Left renal cortex interstitium (tissue), 4 donors: ENCODE measurements at regions not wholly inside any gene's neighbourhood (a gene's known extent, or its start where the extent isn't known, plus 50 kb on each side); places are given as distances from the start of the nearest gene placed in this dataset.

Experiments used
- DNase-seq, 4 donors: peaks; one replicate each; pipeline ENCODE4 v3.0.0-alpha.2; 2013; ENCODE audit warnings: low read depth in 4 of 4, low spot score in 2 of 4, missing footprints in 1 of 4

DNA sequence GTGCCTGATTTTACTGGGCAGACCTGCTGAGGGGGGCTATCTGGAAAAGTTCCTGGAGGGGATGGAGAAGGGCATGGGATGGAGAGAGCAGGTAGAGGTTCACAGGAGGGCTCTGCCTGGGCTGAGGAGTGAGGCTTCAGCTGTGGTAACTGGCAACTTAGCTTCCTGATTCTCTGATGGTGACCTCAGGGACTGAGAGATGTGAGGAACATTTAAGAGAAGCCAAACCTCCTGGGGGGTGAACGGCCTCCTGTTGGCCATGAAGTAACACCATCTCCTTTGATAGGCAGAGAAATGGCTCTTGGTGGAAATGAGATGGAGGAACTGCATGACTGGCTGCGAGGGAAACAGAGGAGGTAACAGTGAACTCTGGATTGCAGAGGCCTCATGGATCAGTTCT is 97.3 kb upstream of the ROPN1 start:
- DNase-seq, result no peak

DNA sequence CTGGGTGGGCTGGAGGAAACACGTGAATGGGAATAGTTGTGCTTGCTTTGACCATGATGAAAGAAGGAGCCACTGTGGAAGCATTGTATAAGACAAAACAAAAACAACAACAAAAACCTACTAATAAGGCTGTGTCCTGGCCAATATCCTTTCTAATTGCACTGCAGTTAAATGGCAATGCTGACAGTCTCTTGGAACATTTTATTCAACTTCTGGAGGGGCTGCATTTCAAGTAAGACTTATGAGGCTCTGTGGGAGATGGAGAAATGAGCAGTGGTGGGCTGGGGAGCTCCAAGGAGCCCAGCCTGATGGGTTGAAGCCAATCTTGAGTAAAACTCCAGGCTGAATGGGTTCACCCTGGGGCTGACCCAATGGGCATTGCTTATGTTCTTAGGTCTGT is 99.8 kb upstream of the ROPN1 start:
- DNase-seq, result no peak

DNA sequence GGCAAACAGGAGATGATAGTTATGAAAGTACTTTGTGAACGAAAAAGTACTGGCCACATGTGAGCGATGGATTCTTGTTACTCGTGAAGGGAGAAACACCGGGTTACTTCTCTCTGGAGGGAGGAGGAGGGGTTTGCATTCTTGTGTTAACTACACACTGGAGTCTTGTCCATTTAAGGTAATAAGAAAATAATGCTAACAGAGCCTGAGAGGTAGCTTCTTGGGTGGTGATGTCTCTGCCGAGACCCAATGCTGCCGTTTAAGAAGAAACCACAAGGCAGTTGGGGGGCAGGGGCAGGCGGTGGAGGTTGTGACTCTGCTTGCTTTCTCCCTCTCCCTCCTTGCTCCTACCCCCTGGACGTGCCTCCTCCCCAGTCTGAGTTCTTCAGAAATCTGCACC is 100.9 kb upstream of the ROPN1 start:
- no peak for DNase-seq

DNA sequence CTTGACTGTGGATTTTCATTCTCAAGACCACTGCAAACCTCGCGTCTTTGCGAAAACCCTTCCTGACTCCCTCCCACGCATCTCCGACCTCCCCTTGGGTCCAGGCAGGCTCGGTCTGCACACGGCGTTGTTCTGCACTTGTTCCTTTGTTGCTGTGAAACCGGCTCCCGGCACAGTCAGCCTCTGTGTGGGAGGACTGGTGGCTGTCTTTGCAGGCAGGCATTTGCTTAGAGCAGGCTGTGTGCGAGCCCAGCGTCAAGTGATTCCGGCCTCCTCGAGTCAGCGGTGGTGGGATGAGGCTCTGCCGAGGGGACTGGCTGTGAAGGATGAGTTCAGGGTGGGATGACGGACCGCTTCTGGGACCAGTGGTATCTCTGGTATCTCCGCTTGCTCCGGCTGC is 102.6 kb upstream of the ROPN1 start:
- peak in 1 of 4 donors; percentile 16 for DNase-seq

DNA sequence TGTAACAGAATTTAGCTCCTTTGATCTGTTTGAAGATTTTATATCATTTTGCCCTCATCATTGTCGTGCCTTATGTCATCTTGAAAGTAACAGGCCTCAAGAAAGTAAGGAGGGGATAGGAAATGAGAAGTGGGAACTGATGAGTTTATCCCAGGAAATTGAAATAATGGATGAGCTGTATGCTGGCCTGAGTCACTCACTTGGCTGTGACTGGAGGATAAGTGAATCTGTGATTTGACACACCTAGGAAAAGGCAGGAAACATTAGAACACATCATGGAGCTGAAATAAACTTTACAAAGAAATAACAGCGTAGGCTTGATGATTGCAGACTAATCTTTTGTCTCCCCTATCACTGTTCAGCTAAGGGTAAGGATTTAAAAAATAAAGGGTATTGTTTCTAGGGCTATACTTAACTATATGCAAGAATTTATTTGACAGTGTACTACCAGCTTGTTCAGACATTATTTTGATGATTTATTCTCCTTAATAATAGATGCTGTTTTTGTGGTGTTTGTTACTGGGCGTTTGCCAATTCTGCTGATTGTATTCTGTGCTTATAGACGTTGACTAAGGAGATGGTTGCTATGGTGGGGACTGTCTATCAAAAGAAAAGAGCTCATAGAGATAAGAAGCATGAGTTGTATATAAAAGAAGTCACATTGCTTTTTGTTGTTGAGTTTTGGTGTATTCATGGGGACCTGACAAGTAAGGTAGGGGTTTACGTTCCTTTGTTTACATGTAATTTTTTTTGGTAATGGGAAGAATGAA is 105.6 kb upstream of the ROPN1 start:
- no peak for DNase-seq

DNA sequence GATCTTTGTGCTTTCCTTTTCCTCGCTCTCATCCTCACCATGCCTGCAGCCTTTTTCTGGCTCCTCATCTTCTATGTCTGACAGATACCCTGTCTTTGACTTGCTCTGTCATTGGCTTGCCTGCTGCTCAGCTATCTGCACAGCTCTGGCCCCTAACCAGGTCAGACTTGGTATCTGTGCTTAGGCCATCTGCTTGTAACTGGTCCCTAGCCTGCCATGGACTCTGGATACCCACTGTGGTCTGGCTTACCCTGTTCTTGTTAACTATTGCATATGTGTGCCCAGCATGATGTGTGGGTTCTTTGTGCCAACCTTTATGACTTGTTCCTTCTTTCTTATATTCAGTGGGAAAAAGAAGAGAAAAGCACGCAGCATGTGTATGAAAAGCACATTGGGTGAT is 109.7 kb upstream of the ROPN1 start:
- DNase-seq, result no peak

DNA sequence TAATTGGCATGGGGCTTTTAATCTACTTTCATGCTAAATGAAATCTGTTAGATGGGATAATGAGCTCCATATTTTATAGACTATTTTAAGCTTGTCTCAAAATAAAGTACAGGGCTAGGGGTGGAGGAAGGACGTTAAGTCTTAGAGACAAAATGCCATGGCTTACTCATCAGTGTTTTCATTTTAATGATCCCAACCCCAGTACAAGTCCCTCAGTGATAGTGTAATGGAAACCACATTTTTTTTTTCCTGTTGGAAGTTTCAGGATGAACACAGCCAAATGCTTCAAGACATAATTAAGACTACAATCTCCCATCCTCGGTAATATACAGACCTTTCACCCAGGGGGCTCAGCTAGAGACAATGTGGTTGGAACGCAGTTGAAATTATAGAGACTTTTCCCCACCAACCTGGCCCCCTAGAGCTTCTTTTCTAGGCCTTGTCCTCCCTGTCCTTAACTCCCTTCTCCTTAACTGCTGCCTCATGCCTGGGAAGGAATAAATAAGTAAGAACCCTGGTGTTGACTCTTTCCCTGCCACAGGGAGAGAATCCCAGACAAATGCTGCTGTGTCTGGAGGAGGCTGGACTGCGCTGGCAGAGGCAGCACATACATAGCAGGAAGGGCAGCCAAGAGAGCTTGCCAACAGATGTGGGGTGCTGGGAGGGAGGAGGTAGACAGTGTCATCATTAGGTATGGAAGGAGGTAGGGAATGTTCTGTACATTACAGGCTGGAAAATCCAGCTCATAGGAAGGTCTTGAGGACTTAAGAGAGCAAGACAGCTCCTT is 115.4 kb upstream of the ROPN1 start:
- DNase-seq, result no peak

DNA sequence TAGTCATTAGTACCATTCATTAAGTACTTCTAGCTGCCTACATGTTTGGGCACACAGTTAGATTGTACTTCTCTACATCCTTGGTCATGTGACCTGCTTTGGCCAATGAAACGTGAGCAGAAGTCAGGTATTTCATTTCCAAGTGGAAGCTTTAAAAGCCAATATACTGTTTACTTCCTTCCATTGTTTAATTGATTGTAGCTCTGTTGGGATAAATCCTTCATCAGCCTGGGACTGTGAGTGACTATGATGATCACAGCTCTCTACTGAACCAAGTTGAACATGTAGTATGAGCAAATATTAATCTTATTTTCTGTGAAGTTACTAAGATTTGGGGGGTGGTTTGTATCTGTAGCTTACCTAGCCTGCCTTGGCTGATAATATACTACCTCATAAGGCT is 116.5 kb upstream of the ROPN1 start:
- no peak for DNase-seq

DNA sequence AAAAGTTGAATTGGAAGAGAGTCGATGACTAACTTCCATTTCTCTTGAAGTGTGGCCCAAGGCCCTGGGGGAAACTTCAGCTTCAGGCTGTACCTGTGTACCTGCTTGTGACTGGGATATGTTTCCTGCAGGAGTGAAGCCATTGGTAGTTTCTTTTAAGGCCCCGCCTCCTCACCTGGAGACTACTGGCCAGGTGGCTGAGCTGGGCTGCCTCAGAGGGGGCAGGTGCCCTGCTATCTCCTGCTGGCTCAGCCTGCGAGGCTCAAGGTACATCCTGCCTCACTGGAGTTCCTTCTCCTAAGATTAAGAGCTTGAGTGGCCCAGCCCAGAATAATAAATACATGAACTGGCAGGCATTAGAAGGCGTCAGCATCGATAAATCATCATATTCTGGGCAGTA is 121.6 kb upstream of the ROPN1 start:
- DNase-seq, result no peak

DNA sequence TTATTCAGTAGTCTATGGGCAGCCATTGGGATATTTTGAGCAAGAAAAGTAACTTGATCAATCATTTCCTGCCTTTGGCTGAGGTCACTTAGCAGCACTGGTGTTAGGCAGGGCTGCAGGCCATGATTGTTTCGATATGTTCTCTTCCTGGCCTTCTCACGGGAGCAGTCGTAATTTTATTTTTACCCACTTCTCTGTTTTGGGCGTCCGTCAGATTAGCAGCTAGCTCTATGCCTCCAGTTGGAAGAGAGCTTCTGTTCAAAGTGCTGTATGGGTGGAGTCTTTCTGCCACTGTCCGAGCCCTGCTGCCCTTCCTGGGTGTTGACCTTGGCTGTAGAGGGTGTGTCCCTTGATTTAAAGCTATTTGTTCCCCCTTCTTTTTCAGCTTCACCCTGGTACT is 123.4 kb upstream of the ROPN1 start:
- no peak for DNase-seq

DNA sequence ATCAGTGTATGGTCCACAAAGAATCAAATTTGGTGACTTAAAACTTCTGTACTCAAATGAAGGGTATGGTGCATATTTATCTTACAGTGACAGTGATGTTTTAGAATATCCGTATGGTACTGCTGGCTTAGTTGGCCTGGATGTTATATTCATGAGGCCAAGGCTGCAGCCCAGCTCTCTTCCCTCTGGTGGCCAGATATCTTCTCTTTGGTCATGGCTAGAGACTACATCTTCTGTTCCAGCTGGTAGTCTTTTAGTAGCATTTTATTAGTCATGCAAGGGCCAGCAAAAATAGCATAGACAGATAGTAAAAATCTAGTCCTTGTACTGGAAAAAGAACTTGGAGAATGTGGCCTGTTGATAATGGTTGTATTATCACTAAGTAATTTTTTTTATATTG is 124.0 kb upstream of the ROPN1 start:
- no peak for DNase-seq

DNA sequence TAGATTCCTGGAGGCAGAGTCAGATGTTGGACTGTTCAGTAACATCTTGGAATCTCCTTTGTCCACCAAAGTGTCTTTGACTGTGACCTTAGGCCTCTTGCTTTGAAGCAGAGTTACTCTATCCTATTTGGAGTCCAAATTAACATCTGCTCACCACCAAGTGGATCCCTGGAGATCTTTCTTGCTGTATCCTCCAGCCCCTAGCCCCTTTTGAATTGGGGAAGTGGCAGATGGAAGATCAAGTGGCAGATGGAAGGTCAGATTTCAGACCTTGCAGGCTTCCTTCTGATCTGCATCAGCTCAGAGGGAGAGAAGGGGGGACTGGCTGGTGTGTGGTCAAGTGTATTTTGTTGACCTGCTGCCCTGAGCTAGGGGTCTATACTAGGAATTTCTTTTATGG is 125.0 kb upstream of the ROPN1 start:
- DNase-seq, result no peak

DNA sequence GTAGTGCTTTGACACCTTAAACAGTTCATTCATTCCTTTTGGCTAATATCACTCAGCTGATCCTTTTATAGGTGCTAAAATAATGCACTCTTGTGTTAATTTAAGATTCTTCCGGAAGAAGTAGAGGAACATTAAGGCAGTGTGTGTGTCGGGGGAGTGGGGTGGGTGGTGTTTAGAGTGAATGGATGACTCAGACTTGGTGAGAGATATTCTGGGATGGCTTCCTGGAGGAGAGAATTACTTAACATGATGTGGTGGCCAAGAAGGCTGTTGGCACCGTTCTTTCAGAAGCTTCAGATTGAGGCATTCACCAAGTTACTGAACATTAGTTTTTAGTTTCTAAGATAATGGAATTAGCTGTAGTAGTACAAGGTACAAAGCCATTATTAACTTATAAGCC is 125.6 kb upstream of the ROPN1 start:
- DNase-seq, result no peak

DNA sequence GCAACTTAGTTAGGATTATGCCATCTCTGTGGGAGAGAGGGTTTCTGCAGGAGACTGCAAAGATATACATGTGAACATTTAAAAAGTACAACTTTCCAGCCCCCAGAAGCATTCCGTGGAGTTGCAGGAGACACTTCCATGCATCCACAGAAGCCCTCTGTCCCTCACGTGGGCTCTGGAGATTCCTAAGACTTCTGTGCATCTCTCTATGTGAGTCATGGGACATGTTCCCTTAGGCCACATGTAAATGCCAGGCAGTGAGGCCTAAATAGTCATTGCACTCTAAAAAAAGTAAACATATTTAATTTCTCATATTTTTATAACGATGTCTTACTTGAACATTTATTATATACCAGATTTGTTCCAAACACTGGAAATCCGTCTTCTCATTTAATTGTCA is 126.5 kb upstream of the ROPN1 start:
- DNase-seq, result no peak

DNA sequence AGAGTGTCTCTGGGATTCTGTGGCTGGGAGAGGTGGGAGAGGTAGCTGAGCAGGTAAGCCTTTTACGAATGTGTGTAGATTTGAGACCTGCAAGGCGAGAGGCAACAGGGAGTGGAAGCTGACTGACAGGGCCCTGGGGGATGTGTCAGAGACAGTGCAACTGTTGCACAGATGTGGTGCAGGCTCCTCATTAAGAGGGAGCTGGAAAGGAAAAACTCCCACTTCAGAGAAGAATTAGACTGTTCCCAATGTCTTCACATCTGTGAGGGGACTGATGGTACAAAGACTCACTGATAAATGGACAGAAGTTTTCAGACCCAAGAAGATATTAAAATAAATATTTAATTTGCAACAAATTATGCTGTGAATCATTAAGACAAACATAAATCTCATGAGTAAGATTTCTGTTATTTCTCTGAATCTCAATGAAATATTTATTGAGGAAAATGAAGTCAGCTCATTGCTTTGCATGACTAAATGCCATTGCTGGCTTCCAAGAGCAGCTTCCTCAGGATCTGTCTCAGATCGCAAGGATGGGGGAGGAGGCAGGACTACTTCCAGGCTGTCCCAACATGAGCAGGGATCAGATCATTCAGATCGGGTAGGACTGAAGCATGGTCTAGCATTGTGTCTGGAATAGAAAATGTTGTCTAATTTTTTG is 127.3 kb upstream of the ROPN1 start:
- DNase-seq, result no peak

DNA sequence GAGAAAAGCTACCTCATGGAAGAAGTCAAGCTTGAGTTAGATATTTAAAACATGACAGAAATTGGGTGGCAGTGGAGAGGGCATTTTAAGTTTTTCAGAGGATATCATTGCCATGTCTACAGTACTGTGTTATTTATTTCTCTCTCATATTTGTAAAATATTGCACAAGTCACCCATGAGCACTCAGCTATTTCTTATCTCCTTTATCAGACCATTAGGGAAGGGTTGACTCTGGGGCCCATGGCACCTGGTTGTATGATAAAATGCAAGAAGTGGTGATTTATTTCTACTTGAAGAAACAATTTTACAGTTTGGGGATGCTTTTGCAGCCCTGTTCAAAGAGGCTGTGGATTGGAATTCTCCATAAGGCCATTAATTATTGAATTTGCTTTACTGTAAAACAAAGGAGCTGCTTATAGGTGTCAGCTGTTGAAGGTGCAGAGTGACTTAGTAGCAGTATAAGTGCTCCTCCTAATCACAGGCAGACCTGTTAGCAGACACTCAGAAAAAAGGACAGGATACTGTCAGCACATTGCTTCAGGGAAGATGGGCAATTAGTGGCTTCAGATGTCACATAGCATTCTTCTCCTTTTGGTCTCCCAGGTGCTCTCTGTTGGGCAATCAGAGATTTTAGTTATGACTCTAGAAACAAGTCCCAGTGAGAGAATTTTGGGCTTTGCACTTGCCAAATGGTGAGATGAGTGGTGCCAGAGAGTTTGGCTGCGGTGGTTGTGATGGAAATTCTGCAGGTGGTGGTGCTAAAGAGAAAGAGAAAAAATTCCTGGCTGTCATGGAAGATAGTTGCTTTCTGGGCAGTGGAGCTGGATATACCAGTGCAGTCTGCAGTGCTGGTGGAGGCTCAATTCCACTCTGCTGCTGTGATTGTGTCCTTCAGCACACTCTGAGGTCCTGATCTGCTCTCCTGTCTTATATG is 129.7 kb upstream of the ROPN1 start:
- no peak for DNase-seq

DNA sequence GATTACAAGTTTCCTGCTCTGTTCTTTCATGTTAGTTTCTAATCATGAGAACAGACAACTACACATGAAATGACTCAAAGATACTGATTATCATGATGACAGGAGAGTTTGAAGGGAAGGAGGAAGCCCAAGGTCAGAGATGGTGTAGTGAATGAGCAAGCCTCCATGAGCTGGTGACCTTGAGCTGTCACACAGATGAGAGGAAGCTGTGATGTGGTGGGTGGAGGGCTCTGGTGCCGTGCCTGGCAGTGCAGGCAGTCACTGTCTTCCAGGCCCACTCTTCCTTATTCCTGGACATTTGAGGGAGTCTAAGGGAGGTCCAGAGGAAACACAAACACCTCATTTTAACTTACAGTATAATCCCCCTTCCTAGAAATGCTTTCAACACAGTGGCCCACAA is 133.4 kb upstream of the ROPN1 start:
- no peak for DNase-seq

DNA sequence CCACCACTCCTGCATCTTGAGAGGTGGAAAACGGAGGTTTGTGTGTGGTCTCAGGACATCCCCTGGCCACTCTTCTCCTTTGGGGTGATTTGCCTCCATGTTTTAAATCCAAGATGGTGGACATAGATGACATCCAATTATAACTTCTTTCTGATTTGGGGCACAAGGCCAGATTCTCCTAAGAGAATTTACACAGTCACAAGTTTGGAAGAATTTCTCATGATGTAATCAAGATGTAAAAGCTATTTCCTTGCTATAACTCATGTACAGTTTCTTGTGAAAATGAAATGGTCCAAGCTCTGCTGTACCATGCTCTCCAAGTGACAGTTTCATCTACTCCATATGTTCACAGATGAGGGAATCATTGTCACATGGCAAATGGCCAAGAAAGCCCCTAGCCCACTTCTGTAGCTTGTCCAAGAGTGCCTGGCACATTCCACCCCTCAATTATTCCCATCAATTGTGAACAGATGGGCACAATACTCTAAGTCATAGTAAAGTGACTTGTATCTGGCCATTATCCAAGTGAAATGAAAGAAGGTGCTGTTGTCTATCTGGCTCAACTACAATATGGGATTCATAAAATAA is 134.6 kb upstream of the ROPN1 start:
- DNase-seq, result no peak

DNA sequence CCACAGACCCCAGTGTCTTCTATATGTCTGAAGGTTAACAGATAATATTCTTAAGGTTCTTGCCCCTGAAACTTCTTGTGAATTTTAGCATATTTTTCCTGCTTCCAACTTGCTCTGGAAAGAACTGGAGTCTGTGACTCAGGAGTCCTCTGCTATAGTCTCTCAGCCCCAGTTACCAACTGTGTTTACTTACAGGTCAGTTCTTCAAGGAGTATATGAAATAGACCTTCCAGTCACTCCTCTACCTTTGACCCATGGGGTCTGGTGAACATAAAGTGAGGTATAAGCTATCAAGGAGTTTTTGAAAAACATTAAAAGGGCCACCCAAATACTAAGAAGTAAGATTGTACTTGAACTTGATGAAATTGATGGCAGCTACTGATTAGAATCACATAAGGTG is 139.2 kb upstream of the ROPN1 start:
- DNase-seq, result no peak

DNA sequence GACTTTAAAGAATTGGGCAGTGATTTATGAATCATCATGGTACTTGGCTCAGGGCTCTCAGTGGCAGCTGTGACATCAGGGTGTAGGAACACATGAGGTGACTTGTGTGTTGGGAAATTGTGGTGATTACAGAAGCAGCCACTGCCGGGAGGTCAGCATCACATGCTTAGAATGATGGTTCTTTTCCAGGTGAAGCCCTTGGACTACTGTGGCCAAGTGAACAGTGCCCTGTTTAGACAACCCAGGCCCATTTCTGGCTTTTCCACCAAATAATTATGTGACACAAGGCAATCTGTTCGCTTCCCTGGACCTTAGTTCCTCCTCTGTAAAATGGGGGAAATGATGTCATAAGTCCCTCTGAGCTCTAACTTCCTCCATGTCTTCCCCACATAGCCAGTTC is 139.7 kb upstream of the ROPN1 start:
- DNase-seq, result no peak
